ENCODE measurements at regions not wholly inside any gene's neighbourhood (a gene's known extent, or its start where the extent isn't known, plus 50 kb on each side); places are given as distances from the start of the nearest gene placed in this dataset.
"Not testable (repeated sequence)": the region's sequence is repeated elsewhere in the genome, so short reads cannot be mapped to it uniquely, and the experiment has no call there.

- Histone ChIP-seq H3K4me1 (ENCODE audit: insufficient read depth, low read length, severe bottlenecking) (peaks cover 5% of the 10 kb centered on the region), H3K79me2 (ENCODE audit: insufficient read depth, low read length) (no peaks in the 10 kb centered on the region), H3K9ac (ENCODE audit: low read length) (no peak overlapping the region), H3F3A (ENCODE audit: insufficient read depth, low read length) (no peaks in the 10 kb centered on the region), H3K4me3 (ENCODE audit: low read depth, low read length, poor library complexity, severe bottlenecking) (no peak overlapping the region), H2AFZ (ENCODE audit: low read length) (no peak overlapping the region), H3K36me3 (ENCODE audit: insufficient read depth, low read length) (peaks cover 17% of the 10 kb centered on the region; the same call in 1 of the 2 replicates), H3K27me3 (ENCODE audit: insufficient read depth, low read length) (no peaks in the 10 kb centered on the region), H3K4me2 (ENCODE audit: low read length) (no peak overlapping the region), H3K27ac (ENCODE audit: low read depth, low read length, poor library complexity, severe bottlenecking) (no peak overlapping the region), H3K9me2 (ENCODE audit: low read depth, low read length) (no peaks in the 10 kb centered on the region), H3K9me3 (ENCODE audit: low read length) (no peaks in the 10 kb centered on the region), H4K20me1 (ENCODE audit: insufficient read depth, low read length) (no peaks in the 10 kb centered on the region)
- TF ChIP-seq, protein P1, sequence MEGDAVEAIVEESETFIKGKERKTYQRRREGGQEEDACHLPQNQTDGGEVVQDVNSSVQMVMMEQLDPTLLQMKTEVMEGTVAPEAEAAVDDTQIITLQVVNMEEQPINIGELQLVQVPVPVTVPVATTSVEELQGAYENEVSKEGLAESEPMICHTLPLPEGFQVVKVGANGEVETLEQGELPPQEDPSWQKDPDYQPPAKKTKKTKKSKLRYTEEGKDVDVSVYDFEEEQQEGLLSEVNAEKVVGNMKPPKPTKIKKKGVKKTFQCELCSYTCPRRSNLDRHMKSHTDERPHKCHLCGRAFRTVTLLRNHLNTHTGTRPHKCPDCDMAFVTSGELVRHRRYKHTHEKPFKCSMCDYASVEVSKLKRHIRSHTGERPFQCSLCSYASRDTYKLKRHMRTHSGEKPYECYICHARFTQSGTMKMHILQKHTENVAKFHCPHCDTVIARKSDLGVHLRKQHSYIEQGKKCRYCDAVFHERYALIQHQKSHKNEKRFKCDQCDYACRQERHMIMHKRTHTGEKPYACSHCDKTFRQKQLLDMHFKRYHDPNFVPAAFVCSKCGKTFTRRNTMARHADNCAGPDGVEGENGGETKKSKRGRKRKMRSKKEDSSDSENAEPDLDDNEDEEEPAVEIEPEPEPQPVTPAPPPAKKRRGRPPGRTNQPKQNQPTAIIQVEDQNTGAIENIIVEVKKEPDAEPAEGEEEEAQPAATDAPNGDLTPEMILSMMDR (IDR thresholded peaks at IDR 0.05; ENCODE audit: low read length) = no peak
- TF ChIP-seq EZH2 (IDR thresholded peaks at IDR 0.05; ENCODE audit: borderline replicate concordance, low read length) = no peak
Observed at GRCh38 chr2:64899081-64899865, 89.9 kb upstream of the SLC1A4 start.

DNA sequence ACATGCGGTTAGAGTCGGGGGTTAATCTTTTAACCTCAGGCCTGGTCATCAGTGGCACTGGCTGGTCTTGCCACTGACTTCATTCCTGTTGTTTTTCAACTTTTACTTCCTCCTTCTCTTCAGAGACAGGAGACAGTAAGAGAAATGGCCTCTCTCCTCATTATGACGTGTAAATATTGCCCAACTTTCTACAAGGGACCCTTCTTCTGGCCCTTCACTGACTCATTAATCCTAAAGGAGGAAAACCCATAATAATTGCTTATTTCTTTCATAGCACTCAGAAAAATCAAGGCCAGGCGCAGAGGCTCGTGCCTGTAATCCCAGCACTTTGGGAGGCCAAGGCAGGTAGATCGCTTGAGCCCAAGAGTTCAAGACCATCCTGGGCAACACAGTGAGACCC is 89.3 kb upstream of the SLC1A4 start:
- H3K9me3 ChIP-seq (ENCODE audit: low read length); H3K9ac ChIP-seq (ENCODE audit: low read length); H2AFZ ChIP-seq (ENCODE audit: low read length); H3K27me3 ChIP-seq (ENCODE audit: insufficient read depth, low read length); H3K27ac ChIP-seq (ENCODE audit: low read depth, low read length, poor library complexity, severe bottlenecking); H4K20me1 ChIP-seq (ENCODE audit: insufficient read depth, low read length); H3K4me2 ChIP-seq (ENCODE audit: low read length); H3K4me3 ChIP-seq (ENCODE audit: low read depth, low read length, poor library complexity, severe bottlenecking); H3K9me2 ChIP-seq (ENCODE audit: low read depth, low read length); H3K79me2 ChIP-seq (ENCODE audit: insufficient read depth, low read length); H3F3A ChIP-seq (ENCODE audit: insufficient read depth, low read length): not testable (repeated sequence)
- Histone ChIP-seq H3K36me3 (ENCODE audit: insufficient read depth, low read length) (peaks cover 17% of the 10 kb centered on the region; the same call in 1 of the 2 replicates), H3K4me1 (ENCODE audit: insufficient read depth, low read length, severe bottlenecking) (peaks cover 11% of the 10 kb centered on the region)

GRCh38 chr2:64904413-64905329 is 84.5 kb upstream of the SLC1A4 start:
- Histone ChIP-seq H4K20me1 (ENCODE audit: insufficient read depth, low read length) (no peaks in the 10 kb centered on the region), H3K9me2 (ENCODE audit: low read depth, low read length) (no peaks in the 10 kb centered on the region), H3K79me2 (ENCODE audit: insufficient read depth, low read length) (no peaks in the 10 kb centered on the region), H3K4me2 (ENCODE audit: low read length) (peak overlapping the region; percentile 38), H3K27ac (ENCODE audit: low read depth, low read length, poor library complexity, severe bottlenecking) (peak overlapping the region; percentile 89), H2AFZ (ENCODE audit: low read length) (no peak overlapping the region), H3K9ac (ENCODE audit: low read length) (peak overlapping the region; percentile 10; the same call in 1 of the 2 replicates), H3K4me1 (ENCODE audit: insufficient read depth, low read length, severe bottlenecking) (peaks cover 24% of the 10 kb centered on the region), H3K36me3 (ENCODE audit: insufficient read depth, low read length) (peaks cover 15% of the 10 kb centered on the region; the same call in 1 of the 2 replicates), H3K4me3 (ENCODE audit: low read depth, low read length, poor library complexity, severe bottlenecking) (no peak overlapping the region), H3K27me3 (ENCODE audit: insufficient read depth, low read length) (no peaks in the 10 kb centered on the region), H3K9me3 (ENCODE audit: low read length) (peaks cover 7% of the 10 kb centered on the region; the same call in 1 of the 2 replicates), H3F3A (ENCODE audit: insufficient read depth, low read length) (no peaks in the 10 kb centered on the region)
- TF ChIP-seq EZH2 (IDR thresholded peaks at IDR 0.05; ENCODE audit: borderline replicate concordance, low read length) = no peak
- TF ChIP-seq, protein P1 (IDR thresholded peaks at IDR 0.05; ENCODE audit: low read length) = no peak

Measured in OCI-LY1 (cell line).